Pancreas (tissue), 10 donors: ENCODE measurements at regions not wholly inside any gene's neighbourhood (a gene's known extent, or its start where the extent isn't known, plus 50 kb on each side); places are given as distances from the start of the nearest gene placed in this dataset.
A peak's percentile ranks its signal among the peaks of the same experiment; 100 is the strongest.

Experiments used
- ATAC-seq, 4 donors: fragments of 200-7000 bp; cut with Tn5 transposase; one replicate each; pipeline versions ENCODE4 v1.8.0 to v1.9.1; 2020; ENCODE audit warnings: mild to moderate bottlenecking in 4 of 4, moderate library complexity in 4 of 4
- DNase-seq, 6 donors: peaks; one replicate each; pipeline ENCODE4 v3.0.0-alpha.2; 2020
- FAIRE-seq: peaks from 2 replicates; lab custom pipeline; 2012; peaks lifted over from hg19 to GRCh38; lab: Jason Lieb, UNC
- H3K27ac ChIP-seq, 4 donors: fragments of 200-600 bp; sonication (generic); 1 replicate in 3 of 4; 2 replicates in 1 of 4; pipeline versions ENCODE4 v1.5.0 to v1.8.0; 2020
- H3K27me3 ChIP-seq, 4 donors: fragments of 200-600 bp; one replicate each; pipeline ENCODE4 v1.8.0; 2021
- H3K36me3 ChIP-seq, 3 donors: fragments of 200-600 bp; sonication (generic) in 1 of 3; one replicate each; pipeline versions ENCODE4 v1.5.0 to v1.8.0; 2020 to 2021
- H3K4me1 ChIP-seq, 3 donors: fragments of 200-600 bp; one replicate each; pipeline ENCODE4 v1.8.0; 2021
- H3K4me3 ChIP-seq, 4 donors: fragments of 200-600 bp; sonication (generic) in 2 of 4; one replicate each; pipeline versions ENCODE4 v1.5.0 to v1.8.0; 2020 to 2021
- H3K9me3 ChIP-seq, 4 donors: fragments of 200-600 bp; one replicate each; pipeline ENCODE4 v1.8.0; 2021
- CTCF ChIP-seq, 4 donors: fragments of 200-600 bp; sonication (generic) in 3 of 4; IDR thresholded peaks; one replicate each; pipeline versions ENCODE4 v1.5.0 to v1.8.0; 2021; ENCODE audit warnings: antibody characterized with exemption in 4 of 4
- WGBS, 2 donors: extraction: QIAGEN DNeasy Blood & Tissue Kit; methylation state at CpG; one replicate each; pipeline ENCODE4 v1.1.7; 2013; 5-methylcytosine and 5-hydroxymethylcytosine counted together
- intact Hi-C, 3 donors: fragments of 100-400 bp; cut with DNase I; formaldehyde crosslinking; loops; one replicate each; pipeline versions ENCODE4 v1.11.1 to v1.14.2; 2022
- donor health status: healthy with polysubstance abuse.
- donor health status: DM: no; HTN: no; CAD: no; lungs with moderate emphysema.
- donor health status: DM: no; HTN: no; CAD: no.
- donor health status: control.
- donor health status: control.
- donor health status: Bipolar disorder and iron deficiency.
- donor health status: DM: yes; HTN: yes; CAD: no.
- donor health status: DM: no; HTN: no; CAD: no.
- donor health status: DM: no; HTN: no; CAD: no.
- donor health status: DM: yes; HTN: yes; CAD: no.

- FAIRE-seq: no peak
- no peak for TF ChIP-seq CTCF (IDR thresholded peaks at IDR 0.05)
- Histone ChIP-seq H3K4me1 (no peaks in the 10 kb centered on the region), H3K4me3 (no peak overlapping the region), H3K36me3 (no peaks in the 10 kb centered on the region), H3K27ac (no peak overlapping the region), H3K9me3 (no peaks in the 10 kb centered on the region), H3K27me3 (no peaks in the 10 kb centered on the region)
- whole genome bisulfite sequencing, 2 donors: 90 to 96% methylated on average over 8 of the region's 8 CpGs
- no peak for ATAC-seq
- intact Hi-C loops: no loop called here
- peak in 2 of 6 donors; percentile 27 to 28 for DNase-seq
These were observed 101.6 kb upstream of the PRR23E start for GRCh38 chr3:127091376-127091775.

DNA sequence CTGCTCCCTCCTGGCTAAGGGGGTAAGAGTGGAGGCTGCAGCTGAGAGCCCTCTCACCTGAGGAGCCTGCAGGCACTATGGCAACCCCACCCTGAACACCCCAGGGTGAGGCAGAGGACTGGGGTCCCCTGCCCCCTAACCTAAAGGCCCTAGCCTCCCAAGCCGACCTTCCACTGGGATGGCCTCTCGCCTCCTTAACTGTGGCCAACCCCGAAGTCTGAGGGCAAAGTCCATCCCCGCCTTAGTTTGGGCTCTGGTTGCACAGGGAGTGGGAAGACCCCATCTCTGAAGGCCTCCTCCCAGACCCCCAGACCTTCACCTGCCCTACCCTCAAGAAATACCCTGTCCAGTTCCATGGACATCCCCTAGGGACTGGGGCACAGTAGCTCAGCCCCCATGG lies 100.6 kb upstream of the PRR23E start:
- no peak for ATAC-seq
- Histone ChIP-seq H3K9me3 (no peaks in the 10 kb centered on the region), H3K27me3 (no peaks in the 10 kb centered on the region), H3K27ac (no peak overlapping the region), H3K4me3 (no peak overlapping the region), H3K36me3 (no peaks in the 10 kb centered on the region), H3K4me1 (no peaks in the 10 kb centered on the region)
- intact Hi-C loops: no loop called here
- 83 to 85% methylated on average over 4 of the region's 4 CpGs for WGBS, 2 donors
- FAIRE-seq: no peak
- TF ChIP-seq CTCF (IDR thresholded peaks at IDR 0.05): no peak
- peak in 2 of 6 donors; percentile 20 to 28 for DNase-seq

DNA sequence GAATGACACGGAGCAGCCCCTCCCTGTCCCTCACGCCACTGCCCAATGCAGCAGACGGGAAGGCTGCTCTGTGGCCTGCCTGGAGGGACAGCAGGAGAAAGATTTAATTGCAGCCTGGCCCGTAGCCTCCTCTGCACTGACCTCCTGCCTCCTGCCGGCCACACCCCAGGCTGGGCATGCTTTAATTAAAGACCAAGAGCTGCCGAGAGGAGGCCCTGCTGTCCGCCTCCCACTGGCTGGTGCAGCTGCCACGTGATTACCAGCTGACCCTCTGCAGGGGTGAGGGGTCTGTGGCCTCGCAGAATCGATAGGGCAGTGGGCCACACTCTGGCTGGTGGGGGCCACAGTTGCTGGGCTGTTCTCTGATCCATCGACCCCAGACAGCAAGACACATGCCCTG lies 100.2 kb upstream of the PRR23E start:
- no peaks in the 10 kb centered on the region for H3K27me3 ChIP-seq
- WGBS, 2 donors: 74 to 79% methylated on average over 11 of the region's 11 CpGs
- H3K4me3 ChIP-seq: no peak overlapping the region
- H3K4me1 ChIP-seq: no peaks in the 10 kb centered on the region
- ATAC-seq: no peak
- H3K27ac ChIP-seq: no peak overlapping the region
- no peak for FAIRE-seq
- peak in 2 of 6 donors; percentile 41 to 42 for DNase-seq
- H3K9me3 ChIP-seq: no peaks in the 10 kb centered on the region
- H3K36me3 ChIP-seq: no peaks in the 10 kb centered on the region
- intact Hi-C loops: no loop called here
- TF ChIP-seq CTCF (IDR thresholded peaks at IDR 0.05): no peak

DNA sequence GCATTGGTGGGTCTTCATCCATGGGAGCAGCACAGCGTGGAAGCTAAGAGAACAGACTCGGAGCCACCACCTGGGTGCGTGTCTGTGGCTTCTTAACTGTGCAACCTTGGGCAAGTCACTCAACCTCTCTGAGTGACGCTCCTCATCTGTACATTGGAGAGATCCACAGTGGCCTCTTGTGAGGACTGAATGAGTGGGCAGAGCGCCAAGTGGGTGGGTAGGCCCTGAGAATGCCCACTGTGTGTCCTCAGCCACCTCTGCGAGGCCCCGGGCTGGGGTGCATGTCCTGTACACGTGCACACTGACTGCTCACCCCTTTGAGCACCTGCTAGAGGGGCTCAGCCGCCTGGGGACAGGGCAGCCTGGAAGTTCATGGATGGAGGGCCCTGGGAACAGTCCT lies 99.6 kb upstream of the PRR23E start:
- no peak for TF ChIP-seq CTCF (IDR thresholded peaks at IDR 0.05)
- H3K36me3 ChIP-seq: no peaks in the 10 kb centered on the region
- WGBS, 2 donors: 84 to 88% methylated on average over 9 of the region's 9 CpGs
- H3K27ac ChIP-seq: no peak overlapping the region
- no peaks in the 10 kb centered on the region for H3K4me1 ChIP-seq
- intact Hi-C loops: no loop called here
- no peaks in the 10 kb centered on the region for H3K27me3 ChIP-seq
- DNase-seq (peak in 2 of 6 donors; percentile 52 to 62), FAIRE-seq (no peak), ATAC-seq (no peak)
- no peak overlapping the region for H3K4me3 ChIP-seq
- H3K9me3 ChIP-seq: no peaks in the 10 kb centered on the region

DNA sequence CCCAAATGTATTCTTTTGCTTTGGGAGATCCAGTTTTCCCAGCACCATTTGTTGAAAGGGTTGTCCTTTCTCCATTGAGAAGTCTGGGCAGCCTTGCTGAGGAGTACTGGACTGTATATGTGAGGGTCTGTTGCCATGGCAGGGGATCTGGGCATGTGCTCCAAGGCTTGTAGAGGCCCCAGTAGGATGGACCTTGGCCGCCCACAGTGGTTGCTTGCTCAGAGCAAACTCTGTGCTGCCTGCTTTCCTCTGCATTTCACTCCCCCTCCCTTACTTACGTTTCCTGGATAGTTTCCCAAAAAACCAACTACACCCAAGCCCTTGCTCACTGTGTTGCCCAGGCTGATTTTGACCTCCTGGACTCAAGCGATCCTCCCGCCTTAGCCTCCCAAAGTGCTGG lies 97.2 kb upstream of the PRR23E start:
- H3K36me3 ChIP-seq: no peaks in the 10 kb centered on the region
- FAIRE-seq (no peak), ATAC-seq (no peak), DNase-seq (peak in 1 of 6 donors; percentile 15)
- 73 to 92% methylated on average over 4 of the region's 4 CpGs for WGBS, 2 donors
- H3K4me3 ChIP-seq: no peak overlapping the region
- TF ChIP-seq CTCF (IDR thresholded peaks at IDR 0.05): no peak
- no peaks in the 10 kb centered on the region for H3K9me3 ChIP-seq
- H3K27ac ChIP-seq: no peak overlapping the region
- intact Hi-C loops: no loop called here
- no peaks in the 10 kb centered on the region for H3K27me3 ChIP-seq
- H3K4me1 ChIP-seq: no peaks in the 10 kb centered on the region
